NOMO-1 treated with dmso at 0.1 percent for 144 hours (cell line): ENCODE measurements at regions not wholly inside any gene's neighbourhood (a gene's known extent, or its start where the extent isn't known, plus 50 kb on each side); places are given as distances from the start of the nearest gene placed in this dataset.

Experiments
- DNase-seq: peaks from one replicate; lab custom pipeline; 2025; ENCODE audit not compliant: unreplicated experiment; lab: John Stamatoyannopoulos, UW

GRCh38 chr2:8162552-8162951 lies 519.3 kb upstream of the ID2 start:
- DNase-seq: no peak

- DNase-seq: no peak
Observed at GRCh38 chr2:8165550-8165949, 516.3 kb upstream of the ID2 start.

DNA sequence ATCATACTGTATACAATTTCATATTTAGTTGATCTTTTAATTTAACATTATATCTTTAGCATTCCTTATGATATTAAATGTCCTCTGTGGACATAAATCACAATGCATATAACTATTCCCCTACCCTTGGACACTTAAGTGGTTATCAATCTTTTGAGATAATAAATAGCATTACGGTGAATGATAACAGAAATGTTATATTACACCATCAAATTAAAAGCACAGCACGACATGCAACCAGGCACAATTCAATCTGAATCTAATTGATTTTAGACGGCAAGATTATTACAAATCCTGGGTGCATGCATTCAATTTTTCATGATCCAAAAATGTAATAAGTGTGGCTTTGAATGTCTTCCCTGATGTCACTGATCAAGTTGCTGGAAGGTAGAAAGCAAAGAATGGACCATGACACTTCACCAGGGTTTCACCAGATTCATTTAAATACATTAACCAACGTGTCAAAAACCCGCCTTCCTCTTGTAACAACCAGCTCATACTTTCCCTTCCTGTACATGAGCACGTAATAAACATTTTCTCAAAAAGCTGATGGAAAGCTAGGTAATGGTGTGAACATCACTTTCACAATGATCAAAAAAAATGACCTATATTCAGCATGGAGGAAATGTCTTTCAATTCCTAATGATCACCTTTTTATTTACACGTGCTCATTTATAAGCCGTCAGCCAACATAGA lies 513.7 kb upstream of the ID2 start:
- DNase-seq: no peak

DNA sequence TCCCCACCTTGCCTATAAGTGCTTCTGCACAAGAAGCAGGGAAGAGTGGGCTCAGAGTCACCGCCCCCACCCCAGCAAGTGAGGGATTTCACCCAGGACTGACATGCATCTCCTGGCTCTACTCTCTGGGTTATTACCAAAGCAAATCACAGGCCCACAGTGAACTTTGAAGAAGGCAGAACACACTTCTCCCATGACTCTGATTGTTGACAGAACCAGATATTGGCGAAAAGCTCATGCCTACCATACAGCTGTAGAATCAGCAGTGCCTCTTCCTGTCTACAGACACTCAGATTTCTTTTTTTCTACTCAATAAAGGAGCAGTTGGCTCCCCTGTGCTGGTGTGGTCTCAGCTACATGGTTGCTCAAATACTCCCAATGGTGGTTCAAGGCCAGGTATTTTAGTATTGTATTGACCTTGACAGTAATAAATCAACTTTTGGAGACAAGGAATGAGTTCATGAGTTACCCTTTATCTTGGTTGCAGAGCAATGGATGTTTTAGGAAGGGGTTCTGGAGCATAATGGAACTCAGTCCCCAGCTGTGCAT lies 512.9 kb upstream of the ID2 start:
- no peak for DNase-seq

DNA sequence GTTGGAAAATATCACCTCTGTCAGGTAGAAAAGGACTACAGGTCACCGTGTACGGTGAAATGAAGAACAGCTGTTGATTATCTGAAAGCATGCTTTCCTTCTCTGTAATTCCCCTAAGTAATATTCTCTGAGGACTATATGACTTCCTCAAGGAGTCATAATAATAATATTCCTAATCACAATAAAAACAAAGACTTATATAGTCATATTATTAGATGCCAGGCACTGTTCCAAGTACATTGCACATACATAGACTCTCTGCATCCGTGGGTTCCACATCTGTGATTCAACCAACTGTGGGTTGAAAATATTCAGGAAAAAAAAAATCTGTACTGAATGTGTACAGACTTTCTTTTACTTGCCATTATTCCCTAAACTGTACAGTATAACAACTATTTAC lies 512.4 kb upstream of the ID2 start:
- DNase-seq: no peak

- no peak for DNase-seq
Observed at GRCh38 chr2:8170552-8171327, 511.1 kb upstream of the ID2 start.

DNA sequence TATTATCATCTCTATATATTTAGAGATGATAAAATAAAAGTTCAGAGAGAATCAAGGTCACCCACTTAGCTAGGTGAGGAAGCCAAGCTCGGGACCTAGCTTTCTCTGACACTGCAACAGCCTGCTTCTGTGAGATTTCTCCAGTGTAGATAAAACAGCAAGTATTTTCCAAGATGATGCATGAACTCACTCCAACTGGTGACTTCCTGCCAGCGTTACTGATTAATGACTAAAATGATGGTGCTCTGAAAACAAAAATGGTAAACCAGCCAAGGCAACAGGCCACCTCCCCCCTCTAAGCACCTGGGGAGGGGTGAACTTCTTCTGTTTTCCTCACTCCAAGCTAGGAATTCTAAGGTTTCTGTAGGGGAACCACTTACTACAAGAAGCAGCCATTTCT lies 510.2 kb upstream of the ID2 start:
- DNase-seq: no peak

GRCh38 chr2:8172661-8173060 lies 509.2 kb upstream of the ID2 start:
- no peak for DNase-seq

DNA sequence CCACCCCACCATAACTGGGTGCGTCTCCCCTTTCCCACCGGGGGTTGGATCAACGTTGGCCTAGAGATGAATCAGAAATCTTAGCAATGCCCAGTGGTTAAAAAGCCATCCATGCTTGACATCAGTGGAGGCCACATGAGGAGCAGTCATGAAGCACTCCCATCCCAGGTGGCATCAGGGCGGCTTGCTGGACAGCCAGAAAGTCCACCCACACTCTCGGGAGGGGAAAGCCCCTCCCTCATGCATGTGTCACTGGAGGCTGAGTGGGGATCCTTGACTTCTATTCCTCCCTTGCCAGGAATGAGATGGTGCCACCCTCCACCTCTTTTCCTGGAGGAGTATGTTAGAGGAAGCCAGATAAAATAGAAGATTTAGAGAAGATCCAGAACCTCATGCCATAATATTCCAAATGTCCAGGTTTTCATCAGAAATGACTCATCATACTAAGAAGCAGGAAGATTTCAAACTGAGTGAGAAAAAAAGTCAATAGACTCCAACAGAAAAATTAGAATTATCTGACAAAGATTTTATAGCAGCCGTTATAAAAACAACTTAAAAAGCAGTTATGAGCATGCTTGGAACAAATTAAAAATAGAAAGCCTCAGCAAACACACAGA lies 507.1 kb upstream of the ID2 start:
- no peak for DNase-seq

GRCh38 chr2:8176887-8177286 lies 505.0 kb upstream of the ID2 start:
- DNase-seq: peak; percentile 73

GRCh38 chr2:8177566-8177965 lies 504.3 kb upstream of the ID2 start:
- DNase-seq: no peak

GRCh38 chr2:8178911-8179310 lies 502.9 kb upstream of the ID2 start:
- no peak for DNase-seq

GRCh38 chr2:8189316-8189715 lies 492.5 kb upstream of the ID2 start:
- DNase-seq: no peak

DNA sequence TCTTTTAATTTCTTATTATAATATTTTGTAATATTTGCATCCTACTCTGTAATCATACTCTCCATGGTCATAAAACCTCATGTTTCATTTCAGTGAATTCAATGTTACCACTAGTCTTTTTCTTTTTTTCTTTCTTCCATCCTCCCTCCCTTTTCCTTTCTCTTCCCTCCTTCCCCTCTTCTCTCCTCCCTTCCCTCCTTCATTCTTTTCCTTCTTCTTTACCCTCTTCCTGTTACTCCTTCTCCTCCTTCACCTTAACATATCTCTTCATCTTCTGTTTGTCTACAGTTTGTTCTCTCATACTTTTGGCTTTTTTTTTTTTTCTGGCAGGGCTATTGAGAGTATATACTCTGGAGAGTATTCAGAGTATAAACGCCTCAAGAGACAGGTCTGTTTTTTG lies 491.6 kb upstream of the ID2 start:
- DNase-seq: no peak

DNA sequence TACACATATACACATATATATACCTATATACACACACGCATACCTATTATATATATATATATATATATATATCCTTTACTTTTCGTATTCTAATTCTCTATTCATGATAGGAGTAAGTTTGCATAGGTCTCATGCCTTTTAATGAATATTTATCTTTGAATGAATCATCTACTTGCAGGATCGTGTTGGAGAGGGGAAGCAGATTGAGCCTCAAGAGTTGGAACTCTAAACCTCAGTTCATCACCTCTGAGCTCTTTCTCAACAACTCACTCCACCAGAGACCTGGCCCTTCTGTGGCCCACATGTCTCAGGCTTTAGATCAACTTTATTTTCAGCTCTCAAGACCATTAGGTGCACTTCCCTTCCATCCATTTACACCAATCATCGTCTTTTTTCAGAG lies 490.4 kb upstream of the ID2 start:
- no peak for DNase-seq

DNA sequence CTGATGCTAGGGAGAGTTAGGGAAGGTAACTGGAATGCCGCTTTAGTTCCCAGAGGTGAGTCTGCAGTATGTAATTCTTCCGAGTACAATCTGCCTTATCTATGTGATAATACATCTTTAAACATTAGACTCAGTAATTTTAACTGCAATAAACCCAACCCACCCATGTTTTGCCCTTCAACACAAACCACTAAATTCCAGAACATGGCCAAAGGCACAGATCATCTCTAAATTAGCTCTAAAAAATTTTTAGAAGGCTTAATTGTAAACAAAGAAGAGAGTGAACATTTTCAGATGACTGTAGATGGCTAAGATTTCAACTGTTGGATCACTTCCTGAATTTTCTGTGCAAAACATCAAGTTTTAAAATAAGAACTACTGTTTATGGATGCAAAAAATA lies 488.7 kb upstream of the ID2 start:
- no peak for DNase-seq

- peak; percentile 66 for DNase-seq
Observed at GRCh38 chr2:8193686-8194615, 487.9 kb upstream of the ID2 start.

DNA sequence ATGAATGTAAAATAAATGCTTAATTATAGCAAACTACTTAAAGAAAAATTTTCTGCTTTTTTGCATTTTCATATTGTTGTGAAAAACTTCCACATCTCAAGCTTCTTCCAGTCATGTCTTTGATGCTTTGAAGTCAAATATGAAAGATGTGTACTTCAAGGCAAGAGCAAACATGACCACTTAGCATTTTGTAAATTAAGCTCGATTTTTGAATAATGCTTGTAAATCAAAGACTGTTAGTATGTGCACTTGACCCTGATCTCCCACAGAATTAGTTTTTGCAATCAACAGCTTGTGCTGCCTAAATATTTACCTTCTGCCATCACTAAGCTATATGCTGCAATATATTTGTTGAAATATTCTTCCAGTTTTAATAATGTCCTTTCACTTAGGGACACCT lies 486.1 kb upstream of the ID2 start:
- no peak for DNase-seq

GRCh38 chr2:8196316-8196715 lies 485.5 kb upstream of the ID2 start:
- no peak for DNase-seq

- DNase-seq: no peak
Observed at GRCh38 chr2:8197101-8197500, 484.8 kb upstream of the ID2 start.

DNA sequence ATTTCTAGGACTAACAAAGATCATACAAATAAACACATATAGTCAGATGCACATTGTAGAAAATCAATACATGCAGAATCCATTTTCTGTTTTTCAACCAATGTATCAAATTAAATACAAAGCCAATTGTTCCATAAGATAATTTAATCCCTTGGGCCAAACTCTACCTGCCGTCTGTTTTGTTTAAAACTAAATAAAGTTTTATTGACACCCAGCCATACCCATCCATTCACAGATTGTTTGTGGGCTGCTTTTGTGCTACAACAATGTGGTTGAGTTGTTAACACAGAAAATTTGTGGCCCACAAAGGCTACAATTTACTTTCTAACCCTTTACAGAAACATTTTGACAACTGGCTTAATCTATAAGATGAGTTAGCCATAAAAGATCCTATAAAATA lies 484.0 kb upstream of the ID2 start:
- DNase-seq: no peak
